ENCODE measurements at regions not wholly inside any gene's neighbourhood (a gene's known extent, or its start where the extent isn't known, plus 50 kb on each side); places are given as distances from the start of the nearest gene placed in this dataset.
A peak's percentile ranks its signal among the peaks of the same experiment; 100 is the strongest.
"Not testable (repeated sequence)": the region's sequence is repeated elsewhere in the genome, so short reads cannot be mapped to it uniquely, and the experiment has no call there.

GRCh38 chr12:9449657-9450126, 158.0 kb downstream of the KLRB1 start:
- DNase-seq (ENCODE audit: low read depth, low spot score): not testable (repeated sequence)

DNA sequence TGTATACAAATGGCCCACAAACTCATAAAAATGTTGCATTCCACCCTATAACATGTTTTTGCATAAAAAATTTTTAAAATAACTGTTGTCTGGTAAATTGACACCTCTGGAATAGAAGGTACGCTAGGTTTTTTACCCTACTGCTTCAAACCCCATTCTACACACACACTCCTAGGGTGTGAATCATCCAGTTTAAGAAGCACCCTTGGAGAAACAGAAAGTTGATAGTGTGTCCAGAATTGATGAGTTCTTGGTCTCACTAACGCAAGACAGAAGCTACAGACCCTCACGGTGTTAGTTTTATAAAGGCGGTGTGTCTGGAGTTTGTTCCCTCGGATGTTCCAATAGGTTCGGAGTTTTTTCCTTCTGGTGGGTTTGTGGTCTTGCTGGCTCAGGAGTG, 158.5 kb downstream of the KLRB1 start:
- no peak for DNase-seq (ENCODE audit: low read depth, low spot score)

GRCh38 chr12:9448648-9449047, 159.1 kb downstream of the KLRB1 start:
- not testable (repeated sequence) for DNase-seq (ENCODE audit: low read depth, low spot score)

- DNase-seq (ENCODE audit: low read depth, low spot score): peak; percentile 87
Measured at GRCh38 chr12:9447791-9448614, 159.7 kb downstream of the KLRB1 start.

- DNase-seq (ENCODE audit: low read depth, low spot score): not testable (repeated sequence)
Measured at GRCh38 chr12:9446883-9447761, 160.6 kb downstream of the KLRB1 start.

GRCh38 chr12:9440428-9440827, 167.3 kb downstream of the KLRB1 start:
- not testable (repeated sequence) for DNase-seq (ENCODE audit: low read depth, low spot score)

DNA sequence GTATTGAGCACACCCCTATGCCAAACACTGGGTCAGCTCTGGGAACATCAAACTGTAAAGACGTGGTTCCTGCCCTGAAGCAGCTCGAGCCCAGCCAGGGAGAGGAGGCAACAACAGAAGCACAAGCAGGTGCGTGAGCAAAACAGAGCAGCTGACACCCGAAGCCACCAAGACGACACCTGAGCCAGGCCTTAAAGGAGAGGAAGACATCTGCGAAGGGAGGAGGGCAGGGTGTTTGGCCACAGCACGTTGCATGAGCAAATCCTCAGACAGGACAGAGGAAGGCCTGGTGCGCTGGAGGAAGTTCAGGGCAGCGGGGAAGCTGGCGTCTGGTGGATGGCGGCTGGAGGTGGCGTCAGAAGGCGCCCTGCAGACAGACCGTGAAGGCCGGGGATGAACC, 172.0 kb downstream of the KLRB1 start:
- not testable (repeated sequence) for DNase-seq (ENCODE audit: low read depth, low spot score)

- not testable (repeated sequence) for DNase-seq (ENCODE audit: low read depth, low spot score)
Measured at GRCh38 chr12:9430385-9430784, 177.3 kb downstream of the KLRB1 start.

DNA sequence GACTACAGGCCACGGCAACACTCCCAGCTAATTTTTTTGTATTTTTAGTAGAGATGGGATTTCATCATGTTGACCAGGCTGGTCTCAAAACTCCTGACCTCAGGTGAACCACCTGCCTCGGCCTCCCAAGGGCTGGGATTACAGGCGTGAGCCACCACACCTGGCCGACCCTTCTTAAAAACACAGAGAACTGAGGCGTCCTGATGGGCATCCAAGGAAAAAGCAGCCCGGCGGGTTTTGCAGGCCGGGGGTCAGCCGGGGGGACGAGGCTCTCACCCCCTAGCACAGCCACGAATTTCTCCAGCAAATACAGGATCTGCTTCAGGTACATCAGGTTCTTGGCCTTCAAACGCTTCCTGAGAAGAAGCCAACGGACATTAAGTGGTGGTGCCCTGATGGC, 178.9 kb downstream of the KLRB1 start:
- not testable (repeated sequence) for DNase-seq (ENCODE audit: low read depth, low spot score)

- not testable (repeated sequence) for DNase-seq (ENCODE audit: low read depth, low spot score)
Measured at GRCh38 chr12:9425429-9425828, 182.3 kb downstream of the KLRB1 start.

GRCh38 chr12:9424175-9424740, 183.5 kb downstream of the KLRB1 start:
- DNase-seq (ENCODE audit: low read depth, low spot score): not testable (repeated sequence)

DNA sequence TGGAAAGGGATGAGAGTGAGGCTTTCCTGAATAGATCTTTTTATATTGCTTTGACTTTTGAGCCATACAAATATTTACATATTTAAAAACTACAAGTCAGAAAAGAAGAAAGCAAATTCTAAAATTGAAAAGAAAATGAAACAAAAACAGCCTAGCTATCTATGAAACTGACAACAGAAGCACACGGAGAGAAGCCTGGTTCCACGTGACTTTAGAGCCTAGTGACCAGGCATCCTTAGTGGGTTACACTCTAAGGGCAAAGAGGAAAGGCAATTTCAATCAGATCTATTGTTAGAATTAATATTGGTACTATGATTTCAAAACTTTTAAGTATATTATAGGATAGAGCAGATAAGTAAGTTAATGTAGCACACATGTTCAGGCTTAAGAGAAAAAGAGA, 185.0 kb downstream of the KLRB1 start:
- DNase-seq (ENCODE audit: low read depth, low spot score): not testable (repeated sequence)

DNA sequence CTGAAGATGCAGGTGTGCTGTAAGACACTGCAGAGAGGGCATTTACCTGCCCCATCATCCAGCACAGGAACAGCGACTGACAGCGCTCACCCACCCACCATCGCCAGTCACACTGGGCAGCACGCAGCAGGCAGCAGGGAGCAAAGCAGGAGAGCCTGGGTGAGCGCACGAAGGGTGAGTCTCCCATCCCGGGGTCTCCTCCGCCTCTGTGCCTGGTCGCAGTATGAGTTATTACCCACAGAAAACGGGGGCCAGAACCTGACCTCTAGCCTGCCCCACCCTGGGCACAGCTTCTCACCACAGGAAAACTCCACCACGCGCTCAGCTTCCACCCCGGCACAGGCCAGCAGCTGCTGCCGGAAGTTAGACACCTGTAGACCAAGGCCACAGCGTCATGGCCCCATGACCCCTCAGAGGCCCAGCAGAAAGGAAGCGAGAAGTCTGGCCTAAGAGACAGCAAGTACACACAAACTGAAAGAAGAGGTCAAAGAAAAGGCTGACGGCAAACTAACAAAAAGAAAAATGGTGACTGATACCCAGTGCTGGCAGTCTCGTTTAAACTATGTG, 186.1 kb downstream of the KLRB1 start:
- not testable (repeated sequence) for DNase-seq (ENCODE audit: low read depth, low spot score)

GRCh38 chr12:9420817-9421519, 186.7 kb downstream of the KLRB1 start:
- not testable (repeated sequence) for DNase-seq (ENCODE audit: low read depth, low spot score)

DNA sequence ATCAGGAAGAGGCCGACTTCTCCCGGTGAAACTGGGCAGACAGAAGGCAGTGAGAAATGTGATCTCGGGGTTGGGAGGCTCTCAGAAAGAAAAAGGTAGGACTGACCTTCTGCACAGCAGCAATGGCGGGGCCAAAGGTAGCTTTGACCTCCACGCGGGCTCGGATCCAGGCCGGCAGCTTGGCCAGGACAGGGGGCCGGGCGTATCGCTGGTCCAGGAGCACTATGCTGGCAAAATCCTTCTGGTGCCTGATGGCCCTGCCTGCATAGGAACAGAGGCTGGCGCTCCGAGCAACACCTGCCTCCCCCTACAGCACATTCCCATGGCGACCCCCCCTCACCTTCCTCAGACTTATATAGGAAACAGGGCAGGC, 189.1 kb downstream of the KLRB1 start:
- not testable (repeated sequence) for DNase-seq (ENCODE audit: low read depth, low spot score)

DNA sequence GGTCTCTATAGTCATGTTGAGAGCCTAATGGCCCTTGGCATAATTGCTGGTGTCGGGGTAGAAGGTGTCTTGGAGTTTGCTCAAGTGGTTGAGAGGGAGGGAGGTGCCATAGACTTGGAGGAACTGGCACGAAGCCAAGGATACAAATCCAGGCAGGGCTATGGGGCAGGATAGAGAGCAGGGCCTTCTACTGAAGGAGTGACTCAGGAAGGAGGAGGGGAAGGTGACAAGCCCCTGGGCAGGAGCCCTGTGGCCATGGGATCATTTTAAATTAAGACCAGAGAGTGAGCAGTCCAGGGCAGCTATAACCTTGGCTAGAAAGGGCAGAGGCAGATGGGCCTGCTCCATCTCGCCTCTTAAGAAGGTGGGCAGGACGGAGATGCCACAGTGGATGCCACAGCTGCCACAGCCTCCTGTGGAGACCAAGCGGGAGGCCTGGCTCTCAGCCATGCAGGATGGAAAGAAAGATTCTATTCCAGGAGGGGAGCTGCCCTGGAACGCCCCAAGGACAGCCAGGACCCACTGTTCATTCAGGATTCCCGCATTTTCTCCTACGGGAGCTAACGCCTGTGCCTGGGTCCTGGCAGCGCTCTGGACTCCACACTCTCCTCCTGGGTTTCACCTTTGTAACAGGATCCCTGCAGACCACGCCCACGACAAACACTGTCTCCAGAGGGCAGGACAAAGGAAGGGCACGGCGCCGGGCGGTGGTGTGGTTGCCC, 189.6 kb downstream of the KLRB1 start:
- not testable (repeated sequence) for DNase-seq (ENCODE audit: low read depth, low spot score)

GRCh38 chr12:9417341-9417740, 190.4 kb downstream of the KLRB1 start:
- not testable (repeated sequence) for DNase-seq (ENCODE audit: low read depth, low spot score)

DNA sequence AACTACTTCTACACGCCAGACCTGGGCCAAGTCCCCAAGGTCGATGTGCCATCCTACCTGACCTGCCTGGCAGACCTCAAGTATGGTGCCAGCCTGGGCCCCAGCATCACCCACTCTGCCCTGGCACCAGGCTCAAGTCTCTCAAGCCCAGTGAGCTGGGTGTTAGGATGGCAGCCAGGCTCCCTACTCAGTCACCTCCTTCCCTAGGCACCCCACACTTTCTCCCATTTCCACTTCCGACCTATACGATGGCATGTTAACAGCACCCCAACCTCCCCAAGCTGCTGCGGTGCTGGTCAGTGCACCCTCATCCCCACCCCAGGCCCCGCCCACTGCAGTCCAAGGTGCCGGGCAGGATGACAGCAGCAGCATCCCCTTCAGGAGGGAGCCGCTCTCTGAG, 191.4 kb downstream of the KLRB1 start:
- DNase-seq (ENCODE audit: low read depth, low spot score): not testable (repeated sequence)

DNA sequence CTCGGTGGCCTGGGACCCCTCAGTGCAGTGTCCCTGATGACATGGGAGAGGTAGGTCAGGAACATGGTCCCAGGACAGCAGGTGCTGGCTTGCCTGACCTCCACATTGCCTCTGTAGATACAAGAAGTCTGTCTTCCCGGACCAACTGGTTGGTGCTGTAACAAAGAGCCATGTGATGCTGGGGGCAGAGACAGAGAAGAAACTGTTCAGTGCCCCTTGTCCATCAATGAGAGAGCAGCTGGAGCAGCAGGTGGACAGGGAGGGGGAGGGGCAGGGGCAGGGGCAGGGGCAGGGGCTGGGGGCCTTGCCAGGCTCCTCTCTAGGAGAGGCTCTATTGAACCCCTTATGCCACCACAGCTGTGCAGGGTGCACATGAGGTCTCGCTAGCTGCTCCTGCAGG, 191.8 kb downstream of the KLRB1 start:
- DNase-seq (ENCODE audit: low read depth, low spot score): not testable (repeated sequence)

DNA sequence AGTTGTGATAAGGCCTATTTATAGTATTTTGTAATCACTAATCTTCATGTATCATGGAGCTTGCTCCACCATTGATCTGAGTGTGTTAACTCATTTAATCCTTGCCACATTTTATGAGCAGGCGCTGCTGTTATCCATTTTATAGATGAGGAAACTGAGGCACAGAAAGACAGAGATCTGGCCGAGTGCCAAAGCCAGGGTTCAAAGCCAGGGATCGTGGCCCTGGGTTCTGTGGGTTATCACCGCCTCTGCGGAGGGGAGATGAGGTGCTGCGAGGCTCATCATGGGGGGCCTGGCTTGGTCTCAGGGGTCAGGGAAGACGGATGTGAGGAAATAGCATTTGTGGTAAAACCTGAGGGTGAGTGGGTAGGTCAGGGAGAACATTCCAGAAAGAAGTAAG, 193.9 kb downstream of the KLRB1 start:
- not testable (repeated sequence) for DNase-seq (ENCODE audit: low read depth, low spot score)
